SU-DHL-6 (cell line): ENCODE measurements at regions not wholly inside any gene's neighbourhood (a gene's known extent, or its start where the extent isn't known, plus 50 kb on each side); places are given as distances from the start of the nearest gene placed in this dataset.

Experiments
- H2AFZ ChIP-seq: fragments of 200-600 bp; sonication (generic); 2 replicates; pipeline ENCODE4 v1.6.1; 2014; ENCODE audit warnings: low read depth, mild to moderate bottlenecking, moderate library complexity, mixed read lengths, antibody characterized with exemption, low read length; ENCODE audit not compliant: severe bottlenecking
- H3F3A ChIP-seq: fragments of 200-600 bp; shearing (Covaris generic); 2 replicates; pipeline ENCODE4 v1.6.0; 2016; ENCODE audit warnings: antibody characterized with exemption, mild to moderate bottlenecking; ENCODE audit not compliant: insufficient read depth
- H3K27ac ChIP-seq: fragments of 200-600 bp; sonication (generic); 2 replicates; pipeline ENCODE4 v1.5.1; 2016; ENCODE audit warnings: low read depth, mild to moderate bottlenecking, low read length, moderate library complexity, mixed read lengths
- H3K27me3 ChIP-seq: fragments of 200-600 bp; sonication (generic), shearing (Covaris generic); 2 replicates; pipeline ENCODE4 v1.6.0; 2014; ENCODE audit warnings: mild to moderate bottlenecking, low read length
- H3K36me3 ChIP-seq: fragments of 200-600 bp; sonication (generic); 2 replicates; pipeline ENCODE4 v1.6.1; 2014; ENCODE audit warnings: mild to moderate bottlenecking, low read length, mixed read lengths
- H3K4me2 ChIP-seq: fragments of 300-600, 200-600 bp; shearing (Covaris generic), sonication (generic); 2 replicates; pipeline ENCODE4 v1.6.0; 2014; ENCODE audit warnings: low read length, low read depth, mild to moderate bottlenecking; ENCODE audit not compliant: poor library complexity, severe bottlenecking
- H3K4me3 ChIP-seq: fragments of 200-600 bp; sonication (generic); 2 replicates; pipeline ENCODE4 v1.5.1; 2014; ENCODE audit warnings: antibody characterized with exemption, low read length, mild to moderate bottlenecking, mixed read lengths; ENCODE audit not compliant: insufficient read depth, poor library complexity, severe bottlenecking
- H3K79me2 ChIP-seq: fragments of 200-600 bp; sonication (generic); 2 replicates; pipeline ENCODE4 v1.6.1; 2014; ENCODE audit warnings: mild to moderate bottlenecking, low read length, moderate library complexity; ENCODE audit not compliant: insufficient read depth
- H3K9ac ChIP-seq: fragments of 200-600 bp; sonication (generic); 2 replicates; pipeline ENCODE4 v1.7.0; 2014; ENCODE audit warnings: mild to moderate bottlenecking, low read length
- H3K9me2 ChIP-seq: fragments of 200-600 bp; sonication (generic); replicated peaks from 2 replicates; pipeline ENCODE4 v1.6.1; 2014; ENCODE audit warnings: low read length; ENCODE audit not compliant: insufficient read depth
- H3K9me3 ChIP-seq: fragments of 200-600 bp; sonication (generic); 2 replicates; pipeline ENCODE4 v1.6.1; 2014; ENCODE audit warnings: low read length, mixed read lengths; ENCODE audit not compliant: insufficient read depth
- H4K20me1 ChIP-seq: fragments of 200-600 bp; sonication (generic); 2 replicates; pipeline ENCODE4 v1.6.1; 2014; ENCODE audit warnings: low read depth, mild to moderate bottlenecking, antibody characterized with exemption, low read length, moderate library complexity, mixed read lengths
- EZH2phosphoT487 ChIP-seq: fragments of 200-600 bp; sonication (generic), shearing (Covaris generic); conservative IDR thresholded peaks from 2 replicates; pipeline ENCODE4 v1.6.1; 2018; ENCODE audit warnings: mild to moderate bottlenecking, antibody characterized with exemption, low read length, moderate library complexity, mixed read lengths
- TF ChIP-seq, protein P1 (sequence below): fragments of 200-600 bp; sonication (generic); IDR thresholded peaks from one replicate; pipeline ENCODE4 v1.5.1; 2017; ENCODE audit warnings: antibody characterized with exemption, mild to moderate bottlenecking, low read length, moderate library complexity; ENCODE audit not compliant: insufficient read depth, poor library complexity, severe bottlenecking

GRCh38 chr2:239793836-239794235 lies 231.3 kb downstream of the NDUFA10 start:
- Histone ChIP-seq H3K36me3 (no peaks in the 10 kb centered on the region), H3K9me3 (no peaks in the 10 kb centered on the region), H3K79me2 (no peaks in the 10 kb centered on the region), H4K20me1 (no peaks in the 10 kb centered on the region), H2AFZ (no peak overlapping the region), H3F3A (no peaks in the 10 kb centered on the region), H3K27ac (no peak overlapping the region), H3K4me2 (no peak overlapping the region), H3K4me3 (no peak overlapping the region), H3K27me3 (no peaks in the 10 kb centered on the region), H3K9ac (no peak overlapping the region), H3K9me2 (no peaks in the 10 kb centered on the region)
- TF ChIP-seq EZH2phosphoT487: no peak
- TF ChIP-seq, protein P1, sequence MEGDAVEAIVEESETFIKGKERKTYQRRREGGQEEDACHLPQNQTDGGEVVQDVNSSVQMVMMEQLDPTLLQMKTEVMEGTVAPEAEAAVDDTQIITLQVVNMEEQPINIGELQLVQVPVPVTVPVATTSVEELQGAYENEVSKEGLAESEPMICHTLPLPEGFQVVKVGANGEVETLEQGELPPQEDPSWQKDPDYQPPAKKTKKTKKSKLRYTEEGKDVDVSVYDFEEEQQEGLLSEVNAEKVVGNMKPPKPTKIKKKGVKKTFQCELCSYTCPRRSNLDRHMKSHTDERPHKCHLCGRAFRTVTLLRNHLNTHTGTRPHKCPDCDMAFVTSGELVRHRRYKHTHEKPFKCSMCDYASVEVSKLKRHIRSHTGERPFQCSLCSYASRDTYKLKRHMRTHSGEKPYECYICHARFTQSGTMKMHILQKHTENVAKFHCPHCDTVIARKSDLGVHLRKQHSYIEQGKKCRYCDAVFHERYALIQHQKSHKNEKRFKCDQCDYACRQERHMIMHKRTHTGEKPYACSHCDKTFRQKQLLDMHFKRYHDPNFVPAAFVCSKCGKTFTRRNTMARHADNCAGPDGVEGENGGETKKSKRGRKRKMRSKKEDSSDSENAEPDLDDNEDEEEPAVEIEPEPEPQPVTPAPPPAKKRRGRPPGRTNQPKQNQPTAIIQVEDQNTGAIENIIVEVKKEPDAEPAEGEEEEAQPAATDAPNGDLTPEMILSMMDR: no peak

- Histone ChIP-seq H3K27me3 (no peaks in the 10 kb centered on the region), H3K79me2 (no peaks in the 10 kb centered on the region), H3K9me2 (no peaks in the 10 kb centered on the region), H3K4me3 (no peak overlapping the region), H3K4me2 (no peak overlapping the region), H2AFZ (no peak overlapping the region), H3K36me3 (no peaks in the 10 kb centered on the region), H3K27ac (no peak overlapping the region), H3F3A (no peaks in the 10 kb centered on the region), H4K20me1 (no peaks in the 10 kb centered on the region), H3K9me3 (no peaks in the 10 kb centered on the region), H3K9ac (no peak overlapping the region)
- no peak for TF ChIP-seq EZH2phosphoT487
- TF ChIP-seq, protein P1: no peak
These were observed 232.1 kb downstream of the NDUFA10 start for GRCh38 chr2:239793086-239793485.

DNA sequence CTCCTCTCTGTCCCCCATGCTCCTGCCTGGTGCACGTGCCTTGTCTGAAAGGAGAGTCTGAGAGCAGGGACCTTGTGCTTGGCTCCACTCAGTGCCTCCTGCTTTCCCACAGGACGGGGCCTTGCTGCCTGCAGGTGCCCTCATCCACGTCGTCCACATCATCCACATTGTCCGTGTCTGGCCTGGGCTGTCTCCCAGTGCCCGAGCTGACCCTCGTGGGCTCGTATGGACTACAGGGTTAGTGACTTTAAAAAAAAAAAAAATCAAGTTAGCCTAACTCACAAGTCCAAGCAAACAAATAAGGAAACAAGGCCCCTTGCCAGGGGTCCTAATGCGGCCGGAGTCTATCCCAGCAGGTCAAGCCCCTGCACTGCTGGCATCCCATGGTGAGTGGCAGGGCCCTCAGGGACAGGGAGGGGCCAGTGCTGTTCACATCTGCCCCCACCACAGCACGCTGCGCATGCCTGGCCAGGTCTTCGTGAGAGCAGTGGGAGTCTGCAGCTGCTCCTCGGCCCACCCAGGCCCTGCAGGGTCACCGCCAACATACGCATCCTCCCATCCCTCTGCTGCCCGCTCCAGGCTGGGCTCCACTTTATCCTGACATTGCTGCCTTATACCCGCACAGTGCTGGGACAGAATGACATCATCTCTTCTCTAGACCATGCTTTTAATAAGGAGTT lies 232.6 kb downstream of the NDUFA10 start:
- Histone ChIP-seq H3K79me2 (no peaks in the 10 kb centered on the region), H3K9me2 (no peaks in the 10 kb centered on the region), H3K9me3 (no peaks in the 10 kb centered on the region), H3K36me3 (no peaks in the 10 kb centered on the region), H3K27ac (no peak overlapping the region), H3F3A (no peaks in the 10 kb centered on the region), H3K9ac (no peak overlapping the region), H3K4me3 (no peak overlapping the region), H3K27me3 (no peaks in the 10 kb centered on the region), H2AFZ (no peak overlapping the region), H4K20me1 (no peaks in the 10 kb centered on the region), H3K4me2 (no peak overlapping the region)
- TF ChIP-seq, protein P1: no peak
- TF ChIP-seq EZH2phosphoT487: no peak
